22Rv1 (cell line): ENCODE measurements at regions not wholly inside any gene's neighbourhood (a gene's known extent, or its start where the extent isn't known, plus 50 kb on each side); places are given as distances from the start of the nearest gene placed in this dataset.

Source experiments
- CTCF ChIP-seq: fragments of 450-650 bp; IDR thresholded peaks from 2 replicates; pipeline ENCODE4 v1.5.1; 2017; ENCODE audit warnings: mild to moderate bottlenecking
- ZFX ChIP-seq: fragments of 450-650 bp; IDR thresholded peaks from 2 replicates; pipeline ENCODE4 v1.6.1; 2017; ENCODE audit warnings: antibody characterized with exemption, borderline replicate concordance

GRCh38 chr2:143954186-143954585 lies 565.7 kb downstream of the ZEB2 start:
- no peak for TF ChIP-seq CTCF
- no peak for TF ChIP-seq ZFX
